Nephron progenitor cell (in vitro differentiated cells): ENCODE measurements at regions not wholly inside any gene's neighbourhood (a gene's known extent, or its start where the extent isn't known, plus 50 kb on each side); places are given as distances from the start of the nearest gene placed in this dataset.

Experiments
- DNase-seq: peaks from one replicate; pipeline ENCODE4 v3.0.0; 2021
- H3K27ac Mint-ChIP-seq: 2 replicates; pipeline ENCODE4 v1.8.0; 2021; ENCODE audit warnings: mild to moderate bottlenecking, moderate library complexity, mixed read lengths
- H3K27me3 Mint-ChIP-seq: 2 replicates; pipeline ENCODE4 v1.8.0; 2021; ENCODE audit warnings: mild to moderate bottlenecking, low read depth, mixed read lengths; ENCODE audit not compliant: poor library complexity
- H3K36me3 Mint-ChIP-seq: 2 replicates; pipeline ENCODE4 v1.8.0; 2021; ENCODE audit warnings: low read depth, mixed read lengths
- H3K4me1 Mint-ChIP-seq: 2 replicates; pipeline ENCODE4 v1.8.0; 2021; ENCODE audit warnings: mixed read lengths
- H3K4me3 Mint-ChIP-seq: 2 replicates; pipeline ENCODE4 v1.8.0; 2021; ENCODE audit warnings: mild to moderate bottlenecking, moderate library complexity, mixed read lengths
- H3K9me3 Mint-ChIP-seq: 2 replicates; pipeline ENCODE4 v1.8.0; 2021; ENCODE audit warnings: mild to moderate bottlenecking, moderate library complexity, mixed read lengths
- TF ChIP-seq, protein P1 (sequence below): fragments of 200-600 bp; sonication (generic); IDR thresholded peaks from 2 replicates; pipeline ENCODE4 v1.5.0; 2021; ENCODE audit warnings: antibody characterized with exemption

GRCh38 chr18:24928301-24928878 lies 423.6 kb downstream of the ZNF521 start:
- no peak overlapping the region for H3K4me3 Mint-ChIP-seq
- DNase-seq = no peak
- peaks cover 4% of the 10 kb centered on the region for H3K27me3 Mint-ChIP-seq
- peaks cover 5% of the 10 kb centered on the region for H3K9me3 Mint-ChIP-seq
- TF ChIP-seq, protein P1, sequence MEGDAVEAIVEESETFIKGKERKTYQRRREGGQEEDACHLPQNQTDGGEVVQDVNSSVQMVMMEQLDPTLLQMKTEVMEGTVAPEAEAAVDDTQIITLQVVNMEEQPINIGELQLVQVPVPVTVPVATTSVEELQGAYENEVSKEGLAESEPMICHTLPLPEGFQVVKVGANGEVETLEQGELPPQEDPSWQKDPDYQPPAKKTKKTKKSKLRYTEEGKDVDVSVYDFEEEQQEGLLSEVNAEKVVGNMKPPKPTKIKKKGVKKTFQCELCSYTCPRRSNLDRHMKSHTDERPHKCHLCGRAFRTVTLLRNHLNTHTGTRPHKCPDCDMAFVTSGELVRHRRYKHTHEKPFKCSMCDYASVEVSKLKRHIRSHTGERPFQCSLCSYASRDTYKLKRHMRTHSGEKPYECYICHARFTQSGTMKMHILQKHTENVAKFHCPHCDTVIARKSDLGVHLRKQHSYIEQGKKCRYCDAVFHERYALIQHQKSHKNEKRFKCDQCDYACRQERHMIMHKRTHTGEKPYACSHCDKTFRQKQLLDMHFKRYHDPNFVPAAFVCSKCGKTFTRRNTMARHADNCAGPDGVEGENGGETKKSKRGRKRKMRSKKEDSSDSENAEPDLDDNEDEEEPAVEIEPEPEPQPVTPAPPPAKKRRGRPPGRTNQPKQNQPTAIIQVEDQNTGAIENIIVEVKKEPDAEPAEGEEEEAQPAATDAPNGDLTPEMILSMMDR = no peak
- H3K27ac Mint-ChIP-seq = no peak overlapping the region
- H3K4me1 Mint-ChIP-seq = peaks cover 59% of the 10 kb centered on the region
- H3K36me3 Mint-ChIP-seq = no peaks in the 10 kb centered on the region

DNA sequence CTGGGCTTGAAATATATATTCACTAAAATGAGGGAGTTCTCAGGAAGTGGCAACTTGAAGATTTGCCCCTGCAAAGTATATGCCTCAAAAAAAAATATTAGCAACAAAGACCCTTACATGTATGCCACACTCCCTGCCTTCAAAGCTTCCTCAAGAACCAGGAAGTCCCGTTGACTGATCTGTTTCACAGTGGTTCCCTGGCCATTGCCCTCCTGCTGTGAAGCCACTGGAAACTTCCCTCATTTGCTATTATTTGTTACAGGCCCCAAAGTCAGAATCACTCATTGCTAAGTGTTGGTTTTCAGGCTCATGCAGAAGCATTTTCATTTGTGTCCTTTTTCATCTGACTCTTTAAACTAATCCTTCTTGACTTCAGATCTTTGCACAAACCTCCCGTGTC lies 421.5 kb downstream of the ZNF521 start:
- Mint-ChIP-seq H3K9me3 (peaks cover 5% of the 10 kb centered on the region), H3K4me1 (peaks cover 59% of the 10 kb centered on the region), H3K27ac (no peak overlapping the region), H3K36me3 (no peaks in the 10 kb centered on the region), H3K4me3 (no peak overlapping the region), H3K27me3 (no peaks in the 10 kb centered on the region)
- TF ChIP-seq, protein P1 = no peak
- no peak for DNase-seq

GRCh38 chr18:24930971-24931370 lies 421.0 kb downstream of the ZNF521 start:
- H3K9me3 Mint-ChIP-seq = peaks cover 5% of the 10 kb centered on the region
- H3K36me3 Mint-ChIP-seq = no peaks in the 10 kb centered on the region
- H3K4me3 Mint-ChIP-seq = no peak overlapping the region
- H3K27ac Mint-ChIP-seq = no peak overlapping the region
- TF ChIP-seq, protein P1 = no peak
- H3K4me1 Mint-ChIP-seq = peaks cover 64% of the 10 kb centered on the region
- no peaks in the 10 kb centered on the region for H3K27me3 Mint-ChIP-seq
- DNase-seq = no peak

DNA sequence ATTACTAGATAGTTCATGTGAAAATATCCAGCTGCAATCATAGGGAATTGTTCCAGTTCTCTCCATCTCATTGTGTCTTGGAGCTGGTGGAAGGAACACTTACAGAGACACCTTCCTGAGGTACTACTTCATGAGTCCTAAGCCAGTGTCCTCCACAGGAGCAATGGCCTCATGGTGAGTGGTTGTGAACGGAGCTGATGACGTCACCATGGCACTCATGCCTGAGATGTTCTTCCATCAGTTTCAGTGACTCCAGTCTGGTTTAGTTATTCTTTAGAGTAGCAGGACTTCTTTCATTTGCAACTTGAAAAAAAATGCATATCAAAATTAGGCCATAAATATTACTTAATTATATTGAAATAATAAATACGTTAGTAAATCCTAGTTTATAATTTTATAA lies 418.6 kb downstream of the ZNF521 start:
- no peaks in the 10 kb centered on the region for H3K36me3 Mint-ChIP-seq
- H3K4me1 Mint-ChIP-seq = peaks cover 58% of the 10 kb centered on the region
- H3K4me3 Mint-ChIP-seq = no peak overlapping the region
- DNase-seq = no peak
- no peaks in the 10 kb centered on the region for H3K27me3 Mint-ChIP-seq
- TF ChIP-seq, protein P1 = no peak
- no peak overlapping the region for H3K27ac Mint-ChIP-seq
- peaks cover 5% of the 10 kb centered on the region for H3K9me3 Mint-ChIP-seq

DNA sequence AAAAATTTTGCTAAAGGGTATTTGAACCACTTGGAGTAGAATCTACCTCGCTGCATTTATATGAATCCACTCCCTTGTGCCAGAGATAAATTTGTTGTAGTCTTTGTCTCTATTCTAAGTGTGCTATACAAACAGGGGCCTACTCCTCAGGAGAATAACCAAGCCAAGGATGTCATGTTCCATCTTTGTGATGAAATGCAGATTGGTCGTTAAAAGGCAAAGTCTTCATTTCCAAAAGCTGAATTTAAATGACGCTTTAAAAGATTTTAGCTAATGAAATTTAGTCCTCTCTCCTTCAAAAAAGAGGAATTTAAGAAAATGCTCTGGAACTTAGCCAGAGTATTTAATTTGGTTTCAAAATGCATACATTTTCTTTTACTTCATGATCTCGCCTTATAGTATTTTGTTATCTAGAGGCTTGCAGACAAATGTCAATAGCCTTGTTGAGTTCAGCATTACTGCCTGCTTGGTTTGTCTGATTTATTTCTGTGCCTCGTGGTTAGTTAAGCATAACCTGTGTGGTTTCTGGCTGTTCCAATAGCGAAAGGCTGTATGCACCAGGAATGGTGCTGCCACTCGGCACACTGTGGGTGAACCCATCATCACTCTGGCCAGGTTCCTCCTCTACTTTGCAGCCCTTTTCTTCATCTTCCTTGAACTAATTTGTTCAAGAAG lies 417.6 kb downstream of the ZNF521 start:
- Mint-ChIP-seq H3K9me3 (peaks cover 5% of the 10 kb centered on the region), H3K36me3 (no peaks in the 10 kb centered on the region), H3K4me1 (peaks cover 54% of the 10 kb centered on the region), H3K27ac (peak overlapping the region; percentile 47), H3K27me3 (no peaks in the 10 kb centered on the region), H3K4me3 (no peak overlapping the region)
- no peak for DNase-seq
- TF ChIP-seq, protein P1 = no peak

- Mint-ChIP-seq H3K9me3 (peaks cover 5% of the 10 kb centered on the region), H3K27me3 (no peaks in the 10 kb centered on the region), H3K27ac (peak overlapping the region; percentile 47), H3K4me1 (peaks cover 51% of the 10 kb centered on the region), H3K4me3 (no peak overlapping the region), H3K36me3 (no peaks in the 10 kb centered on the region)
- TF ChIP-seq, protein P1 = no peak
- no peak for DNase-seq
Measured at GRCh38 chr18:24935008-24935407, 417.0 kb downstream of the ZNF521 start.
